GM12892 (cell line): ENCODE measurements at regions not wholly inside any gene's neighbourhood (a gene's known extent, or its start where the extent isn't known, plus 50 kb on each side); places are given as distances from the start of the nearest gene placed in this dataset.

Experiments
- DNase-seq: peaks from one replicate; pipeline ENCODE4 v3.0.0; 2011; ENCODE audit not compliant: insufficient read length
- FAIRE-seq: peaks from 2 replicates; lab custom pipeline; 2011; peaks lifted over from hg19 to GRCh38; lab: Jason Lieb, UNC
- POLR2A ChIP-seq: IDR thresholded peaks from 2 replicates; pipeline ENCODE4 v1.6.1; 2011; ENCODE audit warnings: low read depth, low read length, control low read depth
- POLR2AphosphoS5 ChIP-seq: IDR thresholded peaks from 2 replicates; pipeline ENCODE4 v1.6.1; 2011; ENCODE audit warnings: low read depth, low read length, control low read depth
- TAF1 ChIP-seq: IDR thresholded peaks from 2 replicates; pipeline ENCODE4 v1.6.1; 2011; ENCODE audit warnings: low read depth, mild to moderate bottlenecking, control low read depth, low read length, borderline replicate concordance

DNA sequence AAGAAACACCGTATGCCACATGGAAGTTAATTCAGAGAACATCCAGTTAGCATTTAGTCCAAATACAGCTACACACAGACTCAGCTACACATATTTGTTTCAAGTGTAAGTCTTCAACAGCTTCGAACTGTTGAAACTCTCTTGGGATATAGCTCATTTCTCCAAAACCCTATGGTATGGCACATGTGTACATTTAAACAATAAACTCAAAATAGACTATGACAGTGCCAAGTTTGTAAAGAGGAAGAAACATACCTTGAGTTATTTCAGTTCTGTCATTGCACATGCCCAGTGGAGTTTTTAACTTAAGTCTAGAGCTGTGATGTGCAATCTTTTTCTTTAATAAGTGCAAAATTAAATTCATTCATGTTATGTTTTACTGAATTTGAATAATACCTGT is 155.1 kb upstream of the RAI14 start:
- FAIRE-seq = no peak
- no peak for DNase-seq
- TF ChIP-seq POLR2A (no peak), POLR2AphosphoS5 (no peak), TAF1 (no peak)

DNA sequence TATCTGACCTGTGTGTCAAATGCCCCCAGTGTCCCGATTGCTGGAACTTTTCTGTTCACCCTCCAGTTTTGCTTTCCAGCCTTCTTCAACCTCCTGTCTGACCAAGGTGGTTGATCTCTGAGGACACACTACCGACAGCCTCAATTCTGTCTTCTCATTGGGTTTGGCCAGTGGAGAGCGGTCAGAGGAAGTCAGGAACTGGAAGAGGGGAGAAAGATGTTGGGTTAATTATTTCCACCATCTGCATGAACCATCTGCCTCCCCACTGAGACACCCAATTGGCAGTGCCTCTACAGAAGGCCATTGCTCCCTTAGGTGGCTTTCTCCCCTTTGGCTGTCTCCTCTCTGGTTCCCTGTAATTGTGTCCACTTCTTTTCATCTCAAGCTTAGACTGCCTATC is 154.3 kb upstream of the RAI14 start:
- DNase-seq = no peak
- TF ChIP-seq POLR2AphosphoS5 = no peak
- TF ChIP-seq POLR2A = no peak
- TF ChIP-seq TAF1 = no peak
- FAIRE-seq = no peak

DNA sequence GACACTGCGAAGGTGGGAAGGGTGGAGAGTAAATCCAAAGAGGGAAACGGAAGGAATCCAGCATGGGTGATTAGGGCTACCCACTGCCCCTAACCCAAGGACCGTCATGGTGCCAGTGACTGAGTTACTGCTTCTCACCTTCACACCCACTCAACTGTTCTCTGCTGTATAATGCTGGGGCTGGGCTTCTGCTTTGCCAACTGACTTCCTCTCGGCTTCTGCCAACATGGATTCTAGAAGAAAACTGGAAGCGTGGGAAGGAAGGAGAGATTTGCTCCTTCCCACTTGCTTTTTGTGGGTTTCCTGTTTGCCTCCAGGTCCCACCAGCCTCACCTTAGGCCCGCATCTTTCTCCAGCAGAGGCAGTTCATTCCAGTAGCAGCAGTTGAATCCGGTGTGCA is 153.5 kb upstream of the RAI14 start:
- TF ChIP-seq POLR2A (no peak), POLR2AphosphoS5 (no peak), TAF1 (no peak)
- no peak for FAIRE-seq
- DNase-seq = no peak

GRCh38 chr5:34503379-34504253 is 152.5 kb upstream of the RAI14 start:
- TF ChIP-seq POLR2AphosphoS5 (no peak), TAF1 (no peak), POLR2A (no peak)
- FAIRE-seq (no peak), DNase-seq (no peak)

DNA sequence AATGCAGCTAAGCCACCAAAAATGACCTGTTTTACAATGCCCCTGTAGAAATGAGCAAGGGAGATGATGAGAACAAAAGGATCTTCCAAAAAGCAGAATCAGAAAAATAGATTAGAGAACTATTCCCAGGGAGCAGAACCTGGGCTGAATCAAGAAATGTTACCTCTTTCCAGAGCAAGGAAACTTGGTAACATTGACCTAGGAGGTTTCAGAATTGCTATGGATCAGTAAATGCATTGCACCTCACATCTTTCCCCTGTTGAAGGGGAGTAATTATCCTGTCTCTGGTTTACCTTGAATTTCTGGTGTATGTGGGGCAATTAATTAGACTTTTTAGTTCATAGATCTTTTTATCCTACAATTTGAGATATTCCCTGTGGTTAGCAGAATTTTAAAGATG is 151.2 kb upstream of the RAI14 start:
- DNase-seq (no peak), FAIRE-seq (no peak)
- TF ChIP-seq POLR2A = no peak
- no peak for TF ChIP-seq POLR2AphosphoS5
- TF ChIP-seq TAF1 = no peak

GRCh38 chr5:34505731-34506130 is 150.4 kb upstream of the RAI14 start:
- FAIRE-seq = no peak
- no peak for DNase-seq
- no peak for TF ChIP-seq POLR2A
- no peak for TF ChIP-seq POLR2AphosphoS5
- no peak for TF ChIP-seq TAF1

- no peak for DNase-seq
- TF ChIP-seq TAF1 (no peak), POLR2AphosphoS5 (no peak), POLR2A (no peak)
- FAIRE-seq = no peak
Observed at GRCh38 chr5:34507933-34508332, 148.2 kb upstream of the RAI14 start.

GRCh38 chr5:34509392-34509791 is 146.7 kb upstream of the RAI14 start:
- FAIRE-seq (no peak), DNase-seq (no peak)

GRCh38 chr5:34510002-34510401 is 146.1 kb upstream of the RAI14 start:
- TF ChIP-seq POLR2AphosphoS5 (no peak), TAF1 (no peak), POLR2A (no peak)
- FAIRE-seq (no peak), DNase-seq (no peak)

More at GRCh38 chr5:34509392-34509791, 146.7 kb upstream of the RAI14 start:
- TF ChIP-seq POLR2AphosphoS5 = no peak
- TF ChIP-seq POLR2A = no peak
- TF ChIP-seq TAF1 = no peak

GRCh38 chr5:34511063-34511462 is 145.1 kb upstream of the RAI14 start:
- FAIRE-seq = no peak
- no peak for DNase-seq
- no peak for TF ChIP-seq POLR2A
- TF ChIP-seq POLR2AphosphoS5 = no peak
- TF ChIP-seq TAF1 = no peak

DNA sequence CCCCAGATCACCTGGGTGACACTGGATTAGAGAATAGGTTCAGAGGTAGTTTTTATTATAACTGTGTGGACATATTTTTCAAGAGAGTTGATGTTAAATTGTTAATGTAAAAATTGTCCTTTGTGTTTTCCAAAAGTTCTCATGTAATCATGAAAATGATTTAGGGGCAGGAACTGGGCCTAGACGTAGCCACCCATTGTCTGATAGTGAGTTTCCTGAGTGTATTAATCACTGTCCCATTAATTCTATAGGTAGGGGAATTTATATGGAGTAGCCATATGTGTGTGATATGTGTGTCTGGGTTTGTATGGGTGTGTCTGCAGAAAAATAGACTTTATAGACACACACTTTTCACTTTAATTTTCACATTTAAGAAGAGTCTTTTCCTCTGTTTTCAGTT is 144.6 kb upstream of the RAI14 start:
- TF ChIP-seq POLR2A (no peak), POLR2AphosphoS5 (no peak), TAF1 (no peak)
- no peak for FAIRE-seq
- no peak for DNase-seq

DNA sequence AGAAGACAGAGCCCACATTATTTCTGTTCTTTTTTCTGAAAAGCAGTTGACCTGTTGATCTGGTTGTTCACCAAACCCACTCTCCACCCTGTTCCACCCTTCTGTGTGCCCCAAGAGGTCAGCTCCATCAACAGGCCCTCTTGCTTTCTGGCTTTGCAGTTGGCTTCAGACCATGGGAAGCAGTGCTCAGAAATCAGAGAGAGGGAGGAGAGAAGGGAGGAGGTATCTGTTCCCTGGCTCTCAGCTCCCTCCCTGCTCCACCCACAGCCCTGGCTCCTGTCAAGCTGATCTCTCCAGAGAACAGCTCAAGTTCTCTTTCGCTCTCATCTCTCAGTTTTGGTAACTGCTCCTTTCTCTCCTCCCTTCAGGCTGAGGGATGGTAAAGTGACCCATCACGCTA is 144.2 kb upstream of the RAI14 start:
- no peak for TF ChIP-seq TAF1
- no peak for TF ChIP-seq POLR2A
- no peak for TF ChIP-seq POLR2AphosphoS5
- DNase-seq (no peak), FAIRE-seq (no peak)

DNA sequence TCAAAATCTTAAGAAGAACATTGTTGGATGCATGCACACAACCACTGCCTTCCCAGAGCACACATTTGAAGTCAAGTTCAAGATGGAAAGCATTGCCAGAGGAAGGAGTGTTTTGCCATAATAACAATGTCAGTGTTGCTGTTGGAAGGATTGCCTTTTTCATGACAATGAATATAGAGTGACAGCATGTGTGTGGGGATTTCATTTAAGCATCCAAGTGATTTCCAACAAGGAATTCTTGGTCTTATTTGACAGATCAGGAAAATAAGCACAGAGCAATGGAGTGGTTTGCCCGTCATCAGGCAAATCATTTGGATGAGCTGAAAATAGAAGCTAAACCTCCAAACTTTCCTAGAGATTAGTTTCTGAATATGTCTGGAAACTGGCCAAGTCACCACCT is 140.0 kb upstream of the RAI14 start:
- DNase-seq (no peak), FAIRE-seq (no peak)
- TF ChIP-seq POLR2A = no peak
- TF ChIP-seq TAF1 = no peak
- no peak for TF ChIP-seq POLR2AphosphoS5
